DOHH2 (cell line): ENCODE measurements at regions not wholly inside any gene's neighbourhood (a gene's known extent, or its start where the extent isn't known, plus 50 kb on each side); places are given as distances from the start of the nearest gene placed in this dataset.
A peak's percentile ranks its signal among the peaks of the same experiment; 100 is the strongest.

Experiments
- H3F3A ChIP-seq: fragments of 200-600 bp; sonication (generic), shearing (Covaris generic); 2 replicates; pipeline ENCODE4 v1.6.0; 2016; ENCODE audit warnings: antibody characterized with exemption, mild to moderate bottlenecking; ENCODE audit not compliant: control insufficient read depth, insufficient read depth
- H3K27ac ChIP-seq: fragments of 200-600 bp; sonication (generic); 2 replicates; pipeline ENCODE4 v1.5.1; 2014; ENCODE audit warnings: low read depth, mild to moderate bottlenecking, low read length, moderate library complexity
- H3K27me3 ChIP-seq: fragments of 200-600 bp; sonication (generic); 2 replicates; pipeline ENCODE4 v1.6.1; 2014; ENCODE audit warnings: mild to moderate bottlenecking, low read length, mixed read lengths; ENCODE audit not compliant: control insufficient read depth
- H3K36me3 ChIP-seq: fragments of 200-600 bp; sonication (generic); 2 replicates; pipeline ENCODE4 v1.6.1; 2014; ENCODE audit warnings: mild to moderate bottlenecking, low read length, moderate library complexity, mixed read lengths; ENCODE audit not compliant: control insufficient read depth
- H3K4me1 ChIP-seq: fragments of 200-600 bp; sonication (generic); 2 replicates; pipeline ENCODE4 v1.6.1; 2014; ENCODE audit warnings: mild to moderate bottlenecking, low read length, mixed read lengths; ENCODE audit not compliant: control insufficient read depth
- H3K4me2 ChIP-seq: fragments of 200-600 bp; sonication (generic); 2 replicates; pipeline ENCODE4 v1.6.0; 2014; ENCODE audit warnings: mild to moderate bottlenecking, low read length, moderate library complexity
- H3K4me3 ChIP-seq: fragments of 200-600 bp; sonication (generic); 2 replicates; pipeline ENCODE4 v1.5.1; 2014; ENCODE audit warnings: mild to moderate bottlenecking, low read length, mixed read lengths
- H3K79me2 ChIP-seq: fragments of 200-600 bp; sonication (generic); 2 replicates; pipeline ENCODE4 v1.6.1; 2014; ENCODE audit warnings: mild to moderate bottlenecking, low read length, mixed read lengths; ENCODE audit not compliant: control insufficient read depth
- H3K9me2 ChIP-seq: fragments of 200-600 bp; sonication (generic); replicated peaks from 2 replicates; pipeline ENCODE4 v1.6.1; 2014; ENCODE audit warnings: mild to moderate bottlenecking, low read length, mixed read lengths; ENCODE audit not compliant: control insufficient read depth
- H3K9me3 ChIP-seq: fragments of 200-600 bp; sonication (generic); 2 replicates; pipeline ENCODE4 v1.6.1; 2014; ENCODE audit warnings: antibody characterized with exemption, low read length, mixed read lengths; ENCODE audit not compliant: control insufficient read depth, insufficient read depth
- H4K20me1 ChIP-seq: fragments of 200-600 bp; sonication (generic); 2 replicates; pipeline ENCODE4 v1.6.0; 2014; ENCODE audit warnings: low read depth, mild to moderate bottlenecking, antibody characterized with exemption, low read length, moderate library complexity; ENCODE audit not compliant: control insufficient read depth, insufficient read depth
- EZH2phosphoT487 ChIP-seq: fragments of 200-600 bp; sonication (generic); IDR thresholded peaks from 2 replicates; pipeline ENCODE4 v1.6.1; 2017; ENCODE audit warnings: borderline replicate concordance, mild to moderate bottlenecking, antibody characterized with exemption, low read length, moderate library complexity, mixed read lengths
- TF ChIP-seq, protein P1 (sequence below): fragments of 200-600 bp; sonication (generic); IDR thresholded peaks from one replicate; pipeline ENCODE4 v1.5.1; 2014; ENCODE audit warnings: antibody characterized with exemption, mild to moderate bottlenecking, low read depth, low read length; ENCODE audit not compliant: poor library complexity, severe bottlenecking

DNA sequence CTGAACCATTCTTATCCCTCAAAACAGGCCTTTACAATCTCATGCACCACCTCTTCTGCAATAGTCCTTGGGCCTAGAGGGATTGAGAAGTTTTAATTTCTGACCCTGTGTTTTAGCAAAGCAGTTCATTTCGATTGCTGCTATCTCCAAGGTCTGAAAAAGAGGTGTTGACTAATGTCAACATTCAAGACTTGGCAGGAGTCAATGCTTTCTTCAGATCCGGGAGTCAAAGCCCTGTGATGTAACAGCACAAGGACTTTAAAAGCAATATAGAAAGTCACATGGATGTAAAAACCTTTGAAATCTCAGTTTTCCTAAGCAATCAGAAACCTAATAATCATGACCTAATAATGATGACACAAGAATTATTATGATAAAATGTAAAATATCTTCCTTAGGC is 133.8 kb downstream of the ADAM29 start:
- H3K36me3 ChIP-seq: no peaks in the 10 kb centered on the region
- TF ChIP-seq EZH2phosphoT487: no peak
- TF ChIP-seq, protein P1, sequence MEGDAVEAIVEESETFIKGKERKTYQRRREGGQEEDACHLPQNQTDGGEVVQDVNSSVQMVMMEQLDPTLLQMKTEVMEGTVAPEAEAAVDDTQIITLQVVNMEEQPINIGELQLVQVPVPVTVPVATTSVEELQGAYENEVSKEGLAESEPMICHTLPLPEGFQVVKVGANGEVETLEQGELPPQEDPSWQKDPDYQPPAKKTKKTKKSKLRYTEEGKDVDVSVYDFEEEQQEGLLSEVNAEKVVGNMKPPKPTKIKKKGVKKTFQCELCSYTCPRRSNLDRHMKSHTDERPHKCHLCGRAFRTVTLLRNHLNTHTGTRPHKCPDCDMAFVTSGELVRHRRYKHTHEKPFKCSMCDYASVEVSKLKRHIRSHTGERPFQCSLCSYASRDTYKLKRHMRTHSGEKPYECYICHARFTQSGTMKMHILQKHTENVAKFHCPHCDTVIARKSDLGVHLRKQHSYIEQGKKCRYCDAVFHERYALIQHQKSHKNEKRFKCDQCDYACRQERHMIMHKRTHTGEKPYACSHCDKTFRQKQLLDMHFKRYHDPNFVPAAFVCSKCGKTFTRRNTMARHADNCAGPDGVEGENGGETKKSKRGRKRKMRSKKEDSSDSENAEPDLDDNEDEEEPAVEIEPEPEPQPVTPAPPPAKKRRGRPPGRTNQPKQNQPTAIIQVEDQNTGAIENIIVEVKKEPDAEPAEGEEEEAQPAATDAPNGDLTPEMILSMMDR: no peak
- H3K4me3 ChIP-seq: no peak overlapping the region
- no peaks in the 10 kb centered on the region for H3F3A ChIP-seq
- no peak overlapping the region for H3K27ac ChIP-seq
- no peaks in the 10 kb centered on the region for H3K4me1 ChIP-seq
- no peaks in the 10 kb centered on the region; the same call in 1 of the 2 replicates for H3K9me3 ChIP-seq
- H3K9me2 ChIP-seq: no peaks in the 10 kb centered on the region
- H3K4me2 ChIP-seq: no peak overlapping the region
- no peaks in the 10 kb centered on the region for H3K79me2 ChIP-seq
- H4K20me1 ChIP-seq: no peaks in the 10 kb centered on the region
- no peaks in the 10 kb centered on the region for H3K27me3 ChIP-seq

DNA sequence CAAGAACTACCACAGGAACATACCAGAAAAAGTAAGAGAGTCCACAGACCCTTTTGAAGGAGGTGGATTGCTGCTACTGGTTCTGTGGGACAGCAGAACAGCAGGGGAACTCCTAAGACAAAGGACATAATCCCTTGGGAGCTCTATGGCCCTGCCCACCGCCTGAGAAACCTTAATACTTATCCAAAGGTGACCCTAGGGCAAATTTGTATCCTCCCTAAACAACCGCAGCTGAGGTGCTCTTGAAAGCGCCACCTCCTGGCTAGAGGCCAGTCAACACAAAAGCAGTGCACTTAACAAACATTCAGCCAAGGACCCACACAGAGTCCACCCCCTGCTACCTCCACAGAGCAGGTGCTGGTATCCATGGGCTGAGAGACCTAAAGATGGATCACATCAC is 136.8 kb downstream of the ADAM29 start:
- Histone ChIP-seq H3F3A (no peaks in the 10 kb centered on the region), H3K27ac (no peak overlapping the region), H3K27me3 (no peaks in the 10 kb centered on the region), H3K4me2 (no peak overlapping the region), H3K79me2 (no peaks in the 10 kb centered on the region), H4K20me1 (no peaks in the 10 kb centered on the region), H3K9me2 (no peaks in the 10 kb centered on the region), H3K4me3 (no peak overlapping the region), H3K36me3 (no peaks in the 10 kb centered on the region), H3K9me3 (no peaks in the 10 kb centered on the region; the same call in 1 of the 2 replicates), H3K4me1 (no peaks in the 10 kb centered on the region)
- no peak for TF ChIP-seq EZH2phosphoT487
- TF ChIP-seq, protein P1: peak; percentile 16

DNA sequence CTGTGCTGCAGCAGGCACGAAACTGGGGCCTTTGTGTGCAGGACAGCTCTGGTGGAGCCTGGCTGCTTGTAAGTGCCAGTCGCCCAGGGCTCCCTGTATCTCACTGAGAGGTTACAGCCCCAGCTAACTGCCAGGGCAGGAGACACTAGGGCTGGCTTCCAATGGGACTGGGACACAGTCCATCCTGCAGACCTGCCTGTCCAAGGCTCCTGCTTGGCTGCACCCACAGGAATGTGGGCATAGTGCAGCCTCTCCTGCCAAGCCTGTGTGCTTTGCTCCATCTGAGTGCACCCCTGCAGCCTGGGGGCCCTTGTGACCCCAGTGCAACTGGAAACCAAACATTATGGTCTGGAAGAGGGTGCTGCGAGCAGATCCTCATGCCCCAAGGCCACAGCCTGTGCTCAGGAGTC is 144.0 kb downstream of the ADAM29 start:
- TF ChIP-seq, protein P1: no peak
- TF ChIP-seq EZH2phosphoT487: no peak
- Histone ChIP-seq H3K4me1 (peaks cover 14% of the 10 kb centered on the region), H3F3A (no peaks in the 10 kb centered on the region; the same call in 1 of the 2 replicates), H3K36me3 (no peaks in the 10 kb centered on the region), H3K27me3 (no peaks in the 10 kb centered on the region), H3K9me3 (no peaks in the 10 kb centered on the region), H3K27ac (no peak overlapping the region), H3K4me2 (no peak overlapping the region), H4K20me1 (no peaks in the 10 kb centered on the region), H3K4me3 (no peak overlapping the region), H3K79me2 (no peaks in the 10 kb centered on the region), H3K9me2 (no peaks in the 10 kb centered on the region)

DNA sequence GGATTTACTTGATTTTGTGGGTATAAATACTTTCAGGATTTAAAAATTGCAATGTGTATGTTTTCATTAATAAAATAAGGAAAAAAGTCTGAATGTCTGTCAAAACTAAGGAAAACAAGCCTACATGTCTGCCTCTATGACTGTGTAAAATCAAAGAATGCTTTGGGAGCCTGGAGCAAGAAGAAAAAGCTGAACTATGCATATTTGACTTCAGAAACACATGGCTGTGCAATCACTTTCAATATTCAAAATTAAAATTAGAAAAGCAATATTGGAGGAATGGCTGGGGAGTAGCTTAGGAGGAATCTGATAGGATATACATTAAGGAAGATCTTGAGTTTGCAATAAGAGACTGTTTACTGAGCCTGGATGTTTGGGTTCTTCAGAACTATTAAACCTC is 147.1 kb downstream of the ADAM29 start:
- no peak overlapping the region for H3K4me2 ChIP-seq
- no peak for TF ChIP-seq EZH2phosphoT487
- TF ChIP-seq, protein P1: no peak

More for the DNA sequence above, 147.1 kb downstream of the ADAM29 start:
- peaks cover 27% of the 10 kb centered on the region for H3K4me1 ChIP-seq
- H3K9me3 ChIP-seq: no peaks in the 10 kb centered on the region; the same call in 1 of the 2 replicates
- H4K20me1 ChIP-seq: no peaks in the 10 kb centered on the region
- H3K27ac ChIP-seq: no peak overlapping the region
- H3K4me3 ChIP-seq: no peak overlapping the region
- no peaks in the 10 kb centered on the region; the same call in 1 of the 2 replicates for H3F3A ChIP-seq
- no peaks in the 10 kb centered on the region for H3K79me2 ChIP-seq
- H3K27me3 ChIP-seq: no peaks in the 10 kb centered on the region
- no peaks in the 10 kb centered on the region for H3K9me2 ChIP-seq
- no peaks in the 10 kb centered on the region; the same call in 1 of the 2 replicates for H3K36me3 ChIP-seq
